ENCODE measurements at regions not wholly inside any gene's neighbourhood (a gene's known extent, or its start where the extent isn't known, plus 50 kb on each side); places are given as distances from the start of the nearest gene placed in this dataset.

- in situ Hi-C loops (cut with MboI), result no loop called here
- H3F3A ChIP-seq (ENCODE audit: insufficient read depth), result no peaks in the 10 kb centered on the region
- DNase-seq, result no peak
- H3K79me2 ChIP-seq (ENCODE audit: insufficient read depth), result no peaks in the 10 kb centered on the region
- no peaks in the 10 kb centered on the region for H3K27me3 ChIP-seq (replicated peaks; ENCODE audit: insufficient read depth)
- no peak overlapping the region for H3K9ac ChIP-seq
- H4K20me1 ChIP-seq (ENCODE audit: insufficient read depth), result no peaks in the 10 kb centered on the region
- H3K4me1 ChIP-seq (ENCODE audit: insufficient read depth), result no peaks in the 10 kb centered on the region
- H3K9me3 ChIP-seq (ENCODE audit: low read depth), result no peaks in the 10 kb centered on the region
- H3K4me3 ChIP-seq, result no peak overlapping the region
- no peaks in the 10 kb centered on the region for H3K9me2 ChIP-seq (ENCODE audit: insufficient read depth)
- no peak overlapping the region for H3K27ac ChIP-seq
- TF ChIP-seq EZH2 (IDR thresholded peaks at IDR 0.05; ENCODE audit: insufficient read depth, poor library complexity, severe bottlenecking) (no peak), EZH2phosphoT487 (IDR thresholded peaks at IDR 0.05; ENCODE audit: insufficient read depth, low read depth) (no peak)
- H3K4me2 ChIP-seq (ENCODE audit: unreplicated experiment), result no peak overlapping the region
- peaks cover 22% of the 10 kb centered on the region for H3K36me3 ChIP-seq (ENCODE audit: low read depth)
- WGBS, 2 experiments (ENCODE audit: low coverage in 1 of 2, low lambda C conversion rate in 2 of 2, missing lambda C conversion rate in 2 of 2), result 71 to 82% methylated on average over 12 of the region's 12 CpGs
- no peak overlapping the region for H2AFZ ChIP-seq
Observed at GRCh38 chr15:25066708-25067107, 111.9 kb downstream of the SNRPN start.

GRCh38 chr15:25067725-25068309 lies 113.0 kb downstream of the SNRPN start:
- in situ Hi-C loops (cut with MboI), result no loop called here
- no peak overlapping the region for H3K9ac ChIP-seq
- 67 to 71% methylated on average over 12 of the region's 12 CpGs for WGBS, 2 experiments (ENCODE audit: low coverage in 1 of 2, low lambda C conversion rate in 2 of 2, missing lambda C conversion rate in 2 of 2)

GRCh38 chr15:25068696-25069095 lies 113.9 kb downstream of the SNRPN start:
- H3K79me2 ChIP-seq (ENCODE audit: insufficient read depth), result no peaks in the 10 kb centered on the region
- no peak for DNase-seq
- H3K4me3 ChIP-seq, result no peak overlapping the region
- 66 to 71% methylated on average over 10 of the region's 10 CpGs for WGBS, 2 experiments (ENCODE audit: low coverage in 1 of 2, low lambda C conversion rate in 2 of 2, missing lambda C conversion rate in 2 of 2)
- TF ChIP-seq EZH2 (IDR thresholded peaks at IDR 0.05; ENCODE audit: insufficient read depth, poor library complexity, severe bottlenecking) (no peak), EZH2phosphoT487 (IDR thresholded peaks at IDR 0.05; ENCODE audit: insufficient read depth, low read depth) (no peak)
- H3K4me2 ChIP-seq (ENCODE audit: unreplicated experiment), result no peak overlapping the region
- in situ Hi-C loops (cut with MboI), result no loop called here
- no peaks in the 10 kb centered on the region for H3K9me3 ChIP-seq (ENCODE audit: low read depth)
- no peak overlapping the region for H3K9ac ChIP-seq
- no peaks in the 10 kb centered on the region for H3K9me2 ChIP-seq (ENCODE audit: insufficient read depth)
- H3K27ac ChIP-seq, result no peak overlapping the region
- H3K36me3 ChIP-seq (ENCODE audit: low read depth), result peaks cover 32% of the 10 kb centered on the region
- no peaks in the 10 kb centered on the region for H3K27me3 ChIP-seq (replicated peaks; ENCODE audit: insufficient read depth)
- no peak overlapping the region for H2AFZ ChIP-seq
- H4K20me1 ChIP-seq (ENCODE audit: insufficient read depth), result no peaks in the 10 kb centered on the region
- H3K4me1 ChIP-seq (ENCODE audit: insufficient read depth), result no peaks in the 10 kb centered on the region
- H3F3A ChIP-seq (ENCODE audit: insufficient read depth), result no peaks in the 10 kb centered on the region

More at GRCh38 chr15:25067725-25068309, 113.0 kb downstream of the SNRPN start:
- no peaks in the 10 kb centered on the region for H3K9me3 ChIP-seq (ENCODE audit: low read depth)
- H3K36me3 ChIP-seq (ENCODE audit: low read depth), result peaks cover 23% of the 10 kb centered on the region; the same call in 1 of the 2 replicates
- no peak overlapping the region for H2AFZ ChIP-seq
- H3K79me2 ChIP-seq (ENCODE audit: insufficient read depth), result no peaks in the 10 kb centered on the region
- H3F3A ChIP-seq (ENCODE audit: insufficient read depth), result no peaks in the 10 kb centered on the region
- no peak overlapping the region for H3K27ac ChIP-seq
- no peaks in the 10 kb centered on the region for H3K4me1 ChIP-seq (ENCODE audit: insufficient read depth)
- TF ChIP-seq EZH2 (IDR thresholded peaks at IDR 0.05; ENCODE audit: insufficient read depth, poor library complexity, severe bottlenecking), result no peak
- no peak for TF ChIP-seq EZH2phosphoT487 (IDR thresholded peaks at IDR 0.05; ENCODE audit: insufficient read depth, low read depth)
- H3K27me3 ChIP-seq (replicated peaks; ENCODE audit: insufficient read depth), result no peaks in the 10 kb centered on the region
- no peaks in the 10 kb centered on the region for H4K20me1 ChIP-seq (ENCODE audit: insufficient read depth)
- no peak for DNase-seq
- H3K4me3 ChIP-seq, result no peak overlapping the region
- H3K9me2 ChIP-seq (ENCODE audit: insufficient read depth), result no peaks in the 10 kb centered on the region
- H3K4me2 ChIP-seq (ENCODE audit: unreplicated experiment), result no peak overlapping the region

- in situ Hi-C loops (cut with MboI), result no loop called here
- 75 to 89% methylated on average over 10 of the region's 10 CpGs for WGBS, 2 experiments (ENCODE audit: low coverage in 1 of 2, low lambda C conversion rate in 2 of 2, missing lambda C conversion rate in 2 of 2)
- no peak overlapping the region for H3K4me2 ChIP-seq (ENCODE audit: unreplicated experiment)
- H3K79me2 ChIP-seq (ENCODE audit: insufficient read depth), result no peaks in the 10 kb centered on the region
- no peak overlapping the region for H3K27ac ChIP-seq
- peaks cover 34% of the 10 kb centered on the region for H3K36me3 ChIP-seq (ENCODE audit: low read depth)
- H3K9ac ChIP-seq, result no peak overlapping the region
- H3K27me3 ChIP-seq (replicated peaks; ENCODE audit: insufficient read depth), result no peaks in the 10 kb centered on the region
- no peaks in the 10 kb centered on the region for H3K9me2 ChIP-seq (ENCODE audit: insufficient read depth)
- DNase-seq, result no peak
- no peaks in the 10 kb centered on the region for H4K20me1 ChIP-seq (ENCODE audit: insufficient read depth)
- H2AFZ ChIP-seq, result no peak overlapping the region
- H3K4me1 ChIP-seq (ENCODE audit: insufficient read depth), result no peaks in the 10 kb centered on the region
- no peak for TF ChIP-seq EZH2phosphoT487 (IDR thresholded peaks at IDR 0.05; ENCODE audit: insufficient read depth, low read depth)
- no peak for TF ChIP-seq EZH2 (IDR thresholded peaks at IDR 0.05; ENCODE audit: insufficient read depth, poor library complexity, severe bottlenecking)
- no peaks in the 10 kb centered on the region for H3F3A ChIP-seq (ENCODE audit: insufficient read depth)
- H3K9me3 ChIP-seq (ENCODE audit: low read depth), result no peaks in the 10 kb centered on the region
- no peak overlapping the region for H3K4me3 ChIP-seq
Observed at GRCh38 chr15:25070353-25070963, 115.7 kb downstream of the SNRPN start.
